ENCODE measurements at regions not wholly inside any gene's neighbourhood (a gene's known extent, or its start where the extent isn't known, plus 50 kb on each side); places are given as distances from the start of the nearest gene placed in this dataset.
"Not testable (repeated sequence)": the region's sequence is repeated elsewhere in the genome, so short reads cannot be mapped to it uniquely, and the experiment has no call there.

DNA sequence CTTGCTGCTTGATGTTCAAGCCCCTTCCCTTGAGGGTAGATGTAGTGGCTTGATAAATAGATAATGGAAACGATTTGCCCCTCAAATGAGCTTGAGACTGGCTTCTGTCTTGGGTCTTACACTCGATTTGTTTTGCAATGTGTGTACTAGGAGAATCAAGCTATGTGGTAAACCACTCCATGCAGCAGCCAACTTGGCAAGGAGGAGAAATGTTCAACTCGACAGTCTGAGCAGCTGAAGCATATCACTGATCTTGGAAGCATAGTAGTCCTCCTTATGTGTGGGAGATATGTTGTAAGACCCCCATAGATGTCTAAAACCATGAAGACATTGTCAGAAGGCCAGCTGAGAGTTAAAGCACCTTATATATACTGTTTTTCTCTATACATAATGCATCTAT lies 125.3 kb downstream of the CCNG2 start:
- no peak for DNase-seq (ENCODE audit: low read depth, low spot score)
- TF ChIP-seq, protein P1, sequence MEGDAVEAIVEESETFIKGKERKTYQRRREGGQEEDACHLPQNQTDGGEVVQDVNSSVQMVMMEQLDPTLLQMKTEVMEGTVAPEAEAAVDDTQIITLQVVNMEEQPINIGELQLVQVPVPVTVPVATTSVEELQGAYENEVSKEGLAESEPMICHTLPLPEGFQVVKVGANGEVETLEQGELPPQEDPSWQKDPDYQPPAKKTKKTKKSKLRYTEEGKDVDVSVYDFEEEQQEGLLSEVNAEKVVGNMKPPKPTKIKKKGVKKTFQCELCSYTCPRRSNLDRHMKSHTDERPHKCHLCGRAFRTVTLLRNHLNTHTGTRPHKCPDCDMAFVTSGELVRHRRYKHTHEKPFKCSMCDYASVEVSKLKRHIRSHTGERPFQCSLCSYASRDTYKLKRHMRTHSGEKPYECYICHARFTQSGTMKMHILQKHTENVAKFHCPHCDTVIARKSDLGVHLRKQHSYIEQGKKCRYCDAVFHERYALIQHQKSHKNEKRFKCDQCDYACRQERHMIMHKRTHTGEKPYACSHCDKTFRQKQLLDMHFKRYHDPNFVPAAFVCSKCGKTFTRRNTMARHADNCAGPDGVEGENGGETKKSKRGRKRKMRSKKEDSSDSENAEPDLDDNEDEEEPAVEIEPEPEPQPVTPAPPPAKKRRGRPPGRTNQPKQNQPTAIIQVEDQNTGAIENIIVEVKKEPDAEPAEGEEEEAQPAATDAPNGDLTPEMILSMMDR (conservative IDR thresholded peaks at IDR 0.05) = no peak
- no peaks in the 10 kb centered on the region for H3K4me1 Mint-ChIP-seq
- peaks cover 52% of the 10 kb centered on the region for H3K27me3 Mint-ChIP-seq (ENCODE audit: low read depth)
- H3K27ac Mint-ChIP-seq (ENCODE audit: unreplicated experiment) = no peak overlapping the region
- H3K4me3 Mint-ChIP-seq = no peak overlapping the region
- H3K9me3 Mint-ChIP-seq = peaks cover 11% of the 10 kb centered on the region
- no peaks in the 10 kb centered on the region for H3K36me3 Mint-ChIP-seq (ENCODE audit: low read depth)

DNA sequence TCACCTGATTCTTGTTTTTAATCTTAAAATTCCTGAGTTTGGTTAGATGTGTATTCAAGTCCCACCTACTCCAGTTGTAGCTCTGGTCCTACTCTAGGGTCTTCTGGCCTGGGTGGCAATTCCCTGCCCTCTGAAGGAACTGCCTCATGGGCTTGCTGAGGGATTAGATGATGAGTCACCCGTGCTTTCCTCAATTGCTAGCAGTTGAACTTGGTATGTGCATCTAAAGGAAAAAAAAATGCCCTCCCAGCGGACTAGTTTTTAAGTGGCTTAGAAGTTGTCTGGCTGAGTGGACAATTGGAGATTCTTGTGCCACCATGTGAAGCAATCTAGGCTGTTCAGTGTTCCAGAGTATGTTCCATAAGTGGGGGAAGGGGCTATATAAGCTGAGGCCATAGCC lies 127.0 kb downstream of the CCNG2 start:
- Mint-ChIP-seq H3K36me3 (ENCODE audit: low read depth) (no peaks in the 10 kb centered on the region), H3K27me3 (ENCODE audit: low read depth) (peaks cover 46% of the 10 kb centered on the region), H3K27ac (ENCODE audit: unreplicated experiment) (no peak overlapping the region), H3K4me3 (no peak overlapping the region), H3K9me3 (peaks cover 11% of the 10 kb centered on the region), H3K4me1 (no peaks in the 10 kb centered on the region)
- TF ChIP-seq, protein P1 (conservative IDR thresholded peaks at IDR 0.05) = no peak
- no peak for DNase-seq (ENCODE audit: low read depth, low spot score)

DNA sequence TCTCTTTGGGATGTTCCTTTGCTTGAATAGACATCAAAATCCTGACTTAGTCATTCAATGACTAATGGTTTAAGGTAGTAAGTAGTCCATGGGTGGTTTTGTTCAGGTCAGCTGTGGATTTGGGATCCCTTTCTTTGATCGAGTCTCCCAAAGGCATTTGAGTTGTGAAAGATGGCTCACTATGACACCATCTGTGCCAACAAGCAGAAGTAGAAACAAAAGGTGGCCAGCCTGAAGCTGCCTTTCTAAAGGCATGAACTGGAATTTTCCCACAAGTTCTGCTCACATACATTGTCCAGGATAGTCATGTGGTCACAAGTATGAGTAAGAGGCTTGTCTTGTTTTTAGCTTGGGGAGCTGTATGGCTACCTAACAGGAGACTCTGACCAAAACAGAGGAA lies 129.9 kb downstream of the CCNG2 start:
- Mint-ChIP-seq H3K9me3 (peaks cover 14% of the 10 kb centered on the region), H3K27me3 (ENCODE audit: low read depth) (peaks cover 30% of the 10 kb centered on the region)
- TF ChIP-seq, protein P1 (conservative IDR thresholded peaks at IDR 0.05) = no peak

DNA sequence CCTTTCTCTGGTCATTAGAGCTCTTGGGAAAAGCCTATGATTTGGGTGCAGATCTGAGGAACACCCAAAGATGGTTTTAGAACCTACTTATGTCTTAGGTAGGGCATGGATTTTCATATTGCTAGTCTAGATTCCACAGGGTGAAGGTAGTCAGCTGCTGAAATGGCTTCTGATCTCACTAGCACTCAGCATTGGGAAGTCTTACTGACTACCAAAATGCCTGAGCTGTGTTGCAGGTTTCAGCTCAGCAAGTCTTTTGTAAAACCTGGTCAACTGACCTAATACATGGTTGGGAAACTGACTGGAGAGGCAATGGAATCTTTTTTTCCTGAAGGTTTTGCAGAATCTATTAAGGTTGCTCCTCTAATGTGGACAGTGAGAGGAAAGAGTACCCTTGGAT lies 136.4 kb downstream of the CCNG2 start:
- Mint-ChIP-seq H3K4me3 (no peak overlapping the region), H3K27me3 (ENCODE audit: low read depth) (peaks cover 24% of the 10 kb centered on the region), H3K9me3 (peaks cover 3% of the 10 kb centered on the region), H3K36me3 (ENCODE audit: low read depth) (no peaks in the 10 kb centered on the region), H3K27ac (ENCODE audit: unreplicated experiment) (no peak overlapping the region), H3K4me1 (no peaks in the 10 kb centered on the region)
- TF ChIP-seq, protein P1 (conservative IDR thresholded peaks at IDR 0.05) = no peak
- no peak for DNase-seq (ENCODE audit: low read depth, low spot score)

More for the DNA sequence above, 129.9 kb downstream of the CCNG2 start:
- no peak for DNase-seq (ENCODE audit: low read depth, low spot score)
- Mint-ChIP-seq H3K36me3 (ENCODE audit: low read depth) (no peaks in the 10 kb centered on the region), H3K4me1 (no peaks in the 10 kb centered on the region), H3K4me3 (no peak overlapping the region), H3K27ac (ENCODE audit: unreplicated experiment) (no peak overlapping the region)

DNA sequence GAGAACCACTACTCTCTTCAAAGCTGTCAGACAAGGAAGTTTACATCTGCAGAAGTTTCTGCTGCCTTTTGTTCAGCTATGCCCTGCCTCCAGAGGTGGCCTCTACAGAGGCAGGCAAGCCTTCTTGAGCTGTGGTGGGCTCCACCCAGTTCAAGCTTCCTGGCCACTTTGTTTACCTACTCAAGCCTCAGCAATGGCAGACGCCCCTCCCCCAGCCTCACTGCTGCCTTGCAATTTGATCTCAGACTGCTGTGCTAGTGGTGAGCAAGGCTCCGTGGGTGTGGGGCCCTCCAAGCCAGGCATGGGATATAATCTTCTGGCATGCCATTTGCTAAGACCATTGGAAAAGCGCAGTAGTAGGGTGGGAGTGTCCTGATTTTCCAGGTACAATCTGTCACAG lies 144.0 kb downstream of the CCNG2 start:
- H3K4me3 Mint-ChIP-seq; H3K27ac Mint-ChIP-seq (ENCODE audit: unreplicated experiment); DNase-seq (ENCODE audit: low read depth, low spot score): not testable (repeated sequence)

DNA sequence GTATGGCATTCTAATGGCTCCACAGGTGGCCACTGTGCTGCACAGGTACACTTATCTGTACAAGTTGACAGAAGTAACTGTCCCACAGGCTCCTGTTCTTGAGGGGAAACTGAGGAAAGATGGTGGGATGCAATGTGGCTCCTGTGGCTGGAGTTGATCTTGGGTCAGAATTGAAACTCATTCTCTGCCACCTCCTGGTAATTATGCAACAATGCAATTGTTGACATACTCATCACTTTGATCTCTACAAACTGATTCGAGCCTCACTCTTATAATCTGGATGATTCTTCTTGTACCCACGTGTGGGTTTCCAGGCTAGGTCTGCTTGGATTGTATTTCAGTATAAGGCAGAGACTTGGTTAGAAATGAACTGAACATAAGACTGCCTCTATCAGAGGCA lies 148.8 kb downstream of the CCNG2 start:
- Mint-ChIP-seq H3K4me1 (no peaks in the 10 kb centered on the region), H3K4me3 (no peak overlapping the region), H3K27ac (ENCODE audit: unreplicated experiment) (no peak overlapping the region), H3K36me3 (ENCODE audit: low read depth) (no peaks in the 10 kb centered on the region), H3K27me3 (ENCODE audit: low read depth) (peaks cover 5% of the 10 kb centered on the region), H3K9me3 (peaks cover 5% of the 10 kb centered on the region)
- TF ChIP-seq, protein P1 (conservative IDR thresholded peaks at IDR 0.05) = no peak
- DNase-seq (ENCODE audit: low read depth, low spot score) = no peak

More for the DNA sequence above, 144.0 kb downstream of the CCNG2 start:
- H3K4me1 Mint-ChIP-seq; H3K36me3 Mint-ChIP-seq (ENCODE audit: low read depth); H3K9me3 Mint-ChIP-seq: not testable (repeated sequence)
- peaks cover 25% of the 10 kb centered on the region for H3K27me3 Mint-ChIP-seq (ENCODE audit: low read depth)
